NOMO-1 treated with dmso at 0.1 percent for 144 hours (cell line): ENCODE measurements at regions not wholly inside any gene's neighbourhood (a gene's known extent, or its start where the extent isn't known, plus 50 kb on each side); places are given as distances from the start of the nearest gene placed in this dataset.
A peak's percentile ranks its signal among the peaks of the same experiment; 100 is the strongest.
"Not testable (repeated sequence)": the region's sequence is repeated elsewhere in the genome, so short reads cannot be mapped to it uniquely, and the experiment has no call there.

Experiments
- DNase-seq: peaks from one replicate; lab custom pipeline; 2025; ENCODE audit not compliant: unreplicated experiment; lab: John Stamatoyannopoulos, UW

DNA sequence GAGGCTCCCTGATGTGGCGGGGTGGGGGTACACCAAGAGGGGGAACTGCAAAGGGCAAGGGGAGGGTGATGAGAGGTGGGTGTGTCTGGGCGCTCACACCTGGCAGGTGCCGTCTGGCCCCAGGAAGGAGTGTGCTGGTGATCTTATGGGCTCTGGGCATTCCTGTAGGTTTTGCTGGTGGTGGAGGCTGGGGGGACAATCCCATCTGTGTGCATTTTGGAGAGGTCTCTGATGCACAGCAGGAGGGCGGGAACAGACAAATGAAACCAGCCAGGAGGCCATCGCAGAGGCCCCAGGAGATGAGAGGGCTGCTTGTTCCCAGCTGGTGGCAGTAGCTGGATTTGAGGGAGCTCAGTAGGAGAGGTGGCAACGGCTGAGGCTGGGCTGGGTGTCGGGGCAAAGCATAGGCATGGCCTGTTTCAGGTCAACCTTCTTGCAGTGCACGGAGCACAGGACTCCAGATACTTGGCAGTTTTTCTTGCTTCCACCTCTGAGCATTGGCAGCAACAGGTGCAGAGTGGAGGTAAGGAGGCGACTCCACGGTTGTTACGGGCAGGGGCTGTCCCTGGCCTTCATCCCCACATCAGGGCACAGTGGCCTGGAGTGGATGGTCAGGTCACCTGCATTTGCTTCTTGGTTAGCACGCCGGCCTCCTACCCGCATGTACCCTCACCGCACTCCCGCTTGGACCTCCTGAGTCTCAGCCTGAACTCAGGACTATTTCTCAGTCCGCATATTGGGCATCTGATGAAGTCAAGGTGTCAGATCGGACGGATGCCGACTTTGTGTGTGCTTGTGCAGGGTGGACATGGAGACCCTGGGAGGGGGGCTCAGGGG lies 194.2 kb upstream of the HDAC4 start:
- DNase-seq: no peak

DNA sequence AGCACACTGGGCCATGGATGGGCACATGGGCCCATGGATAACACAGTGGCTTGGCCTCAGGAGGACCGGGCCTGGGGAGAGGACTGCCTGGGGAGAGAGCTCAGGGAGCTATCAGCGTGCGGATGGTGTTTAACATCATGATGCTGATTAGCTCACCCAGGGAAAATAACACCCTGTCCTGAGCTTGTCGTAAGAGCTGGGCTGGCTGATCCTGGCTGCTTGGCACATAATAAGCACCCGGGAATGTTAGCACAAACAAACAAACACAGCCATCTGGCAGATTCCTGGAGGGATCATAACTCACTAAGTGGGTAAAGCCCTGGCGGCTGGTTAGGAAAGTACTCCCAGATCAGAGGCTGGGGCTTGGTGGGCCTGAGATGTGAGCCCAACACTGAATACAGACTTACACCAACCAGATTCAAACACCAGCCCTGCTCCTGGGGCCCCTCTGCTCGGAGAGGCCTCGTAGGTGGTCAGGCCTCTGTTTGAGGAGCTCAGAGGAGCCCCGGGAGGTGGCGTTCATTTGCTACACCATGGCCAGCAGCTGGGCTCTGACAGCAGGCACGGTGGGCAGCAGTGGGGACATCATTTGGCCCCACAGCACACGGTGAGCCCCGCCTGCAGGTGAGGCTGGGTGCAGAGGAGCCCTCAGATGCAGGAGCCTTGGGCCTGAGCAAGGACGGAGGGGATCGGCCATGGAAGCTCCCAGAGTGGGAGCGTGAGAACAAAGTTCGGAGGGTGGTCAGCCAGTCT lies 193.4 kb upstream of the HDAC4 start:
- DNase-seq: no peak

- DNase-seq: no peak
Observed at GRCh38 chr2:239593455-239593854, 192.6 kb upstream of the HDAC4 start.

DNA sequence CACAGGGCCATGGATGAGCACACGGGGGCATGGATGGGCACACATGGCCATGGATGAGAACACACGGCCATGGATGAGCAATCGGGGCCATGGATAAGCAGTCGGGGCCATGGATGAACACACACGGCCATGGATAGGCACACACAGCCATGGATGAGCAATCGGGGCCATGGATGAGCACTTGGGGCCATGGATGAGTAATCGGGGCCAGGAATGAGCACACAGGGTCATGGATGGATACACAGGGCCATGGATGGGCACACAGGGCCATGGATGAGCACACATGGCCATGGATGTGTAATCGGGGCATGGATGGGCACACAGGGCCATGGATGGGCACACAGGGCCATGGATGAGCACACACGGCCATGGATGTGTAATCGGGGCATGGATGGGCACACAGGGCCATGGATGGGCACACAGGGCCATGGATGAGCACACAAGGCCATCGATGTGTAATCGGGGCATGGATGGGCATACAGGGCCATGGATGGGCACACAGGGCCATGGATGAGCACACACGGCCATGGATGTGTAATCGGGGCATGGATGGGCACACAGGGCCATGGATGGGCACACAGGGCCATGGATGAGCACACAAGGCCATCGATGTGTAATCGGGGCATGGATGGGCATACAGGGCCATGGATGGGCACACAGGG lies 191.9 kb upstream of the HDAC4 start:
- DNase-seq: not testable (repeated sequence)

GRCh38 chr2:239590995-239591915 lies 190.4 kb upstream of the HDAC4 start:
- DNase-seq: no peak

- DNase-seq: no peak
Observed at GRCh38 chr2:239590276-239590675, 189.5 kb upstream of the HDAC4 start.

DNA sequence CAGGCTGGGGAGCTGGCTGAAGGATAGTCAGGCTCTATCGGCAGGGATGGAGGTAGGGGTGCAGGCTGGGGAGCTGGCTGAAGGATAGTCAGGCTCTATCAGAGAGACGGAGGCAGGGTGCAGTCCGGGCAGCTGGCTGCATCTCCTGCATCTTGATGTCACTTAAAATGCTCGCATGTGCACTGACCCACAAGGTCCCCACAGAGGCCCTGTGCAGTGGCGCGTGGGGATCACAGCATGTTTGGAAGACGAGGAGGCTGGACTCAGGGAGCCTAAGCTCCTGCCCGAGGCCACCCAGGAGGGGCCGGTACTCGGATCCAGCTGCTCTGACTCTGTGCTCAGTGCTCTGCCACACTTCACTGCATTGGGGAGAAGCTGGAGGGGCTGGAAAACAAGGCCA lies 189.0 kb upstream of the HDAC4 start:
- DNase-seq: no peak

GRCh38 chr2:239589270-239589825 lies 188.5 kb upstream of the HDAC4 start:
- no peak for DNase-seq

GRCh38 chr2:239588451-239589269 lies 187.8 kb upstream of the HDAC4 start:
- DNase-seq: no peak

DNA sequence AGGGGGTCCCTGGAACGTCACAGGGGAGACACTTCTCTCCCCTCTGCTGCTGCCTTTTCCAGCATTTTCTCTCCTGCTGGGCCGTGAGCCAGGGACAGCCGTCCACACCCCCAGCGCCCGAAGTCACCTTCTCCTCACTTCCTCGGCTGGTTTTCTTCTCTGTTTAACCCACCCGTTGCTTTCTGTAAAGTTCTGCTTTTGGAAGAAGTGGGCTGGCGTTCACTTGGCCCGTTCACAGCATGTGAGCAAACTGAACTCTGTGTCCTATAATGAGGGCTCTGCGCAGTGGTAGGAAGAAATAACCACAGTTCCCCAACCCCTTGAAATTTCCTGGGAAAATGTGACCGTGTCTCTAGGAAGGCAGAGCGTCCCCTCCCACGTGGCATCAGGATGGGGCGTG lies 187.0 kb upstream of the HDAC4 start:
- peak; percentile 6 for DNase-seq

DNA sequence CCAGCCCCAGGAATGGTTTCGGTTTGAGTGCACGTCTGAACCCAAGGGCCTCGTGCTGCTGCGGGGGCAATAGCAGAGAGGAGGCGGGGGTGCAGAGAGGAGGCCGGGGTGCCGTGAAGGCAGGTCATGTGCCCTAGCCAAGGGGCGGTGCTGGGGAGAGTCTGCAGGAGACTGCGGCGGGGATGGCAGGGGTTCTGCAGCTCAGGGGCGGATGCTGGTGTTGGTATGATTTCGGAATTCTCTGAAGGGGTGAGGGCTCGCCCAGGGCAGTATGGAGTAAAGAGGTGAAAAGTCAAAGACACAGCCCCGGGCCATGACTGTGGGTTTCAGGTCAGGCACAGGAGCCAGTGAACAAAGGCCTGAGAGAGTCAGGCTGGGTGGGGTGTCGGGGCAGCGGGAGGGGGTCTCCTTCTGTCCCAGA lies 186.5 kb upstream of the HDAC4 start:
- no peak for DNase-seq

- no peak for DNase-seq
Observed at GRCh38 chr2:239586651-239587310, 186.0 kb upstream of the HDAC4 start.

GRCh38 chr2:239585422-239585821 lies 184.6 kb upstream of the HDAC4 start:
- no peak for DNase-seq

DNA sequence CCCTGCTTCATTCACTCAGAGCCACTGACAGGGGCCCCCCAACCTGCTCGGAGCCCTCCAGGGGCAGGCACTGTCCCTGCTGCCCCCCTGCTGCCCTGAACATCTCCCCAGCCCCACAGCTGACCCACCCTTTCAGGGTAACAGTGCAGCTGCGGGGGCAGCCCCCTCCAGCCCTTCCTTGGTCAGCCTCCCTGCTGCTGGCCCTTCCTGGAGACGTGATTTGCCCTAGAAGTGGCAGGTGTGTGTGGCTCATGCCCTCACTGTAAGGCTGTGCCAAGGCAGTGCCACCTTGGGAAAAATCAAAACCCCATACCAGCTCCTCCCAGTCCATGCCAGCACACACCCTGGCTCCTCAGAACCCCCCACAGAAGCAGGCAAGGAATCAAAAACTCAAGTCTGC lies 184.2 kb upstream of the HDAC4 start:
- DNase-seq: no peak

DNA sequence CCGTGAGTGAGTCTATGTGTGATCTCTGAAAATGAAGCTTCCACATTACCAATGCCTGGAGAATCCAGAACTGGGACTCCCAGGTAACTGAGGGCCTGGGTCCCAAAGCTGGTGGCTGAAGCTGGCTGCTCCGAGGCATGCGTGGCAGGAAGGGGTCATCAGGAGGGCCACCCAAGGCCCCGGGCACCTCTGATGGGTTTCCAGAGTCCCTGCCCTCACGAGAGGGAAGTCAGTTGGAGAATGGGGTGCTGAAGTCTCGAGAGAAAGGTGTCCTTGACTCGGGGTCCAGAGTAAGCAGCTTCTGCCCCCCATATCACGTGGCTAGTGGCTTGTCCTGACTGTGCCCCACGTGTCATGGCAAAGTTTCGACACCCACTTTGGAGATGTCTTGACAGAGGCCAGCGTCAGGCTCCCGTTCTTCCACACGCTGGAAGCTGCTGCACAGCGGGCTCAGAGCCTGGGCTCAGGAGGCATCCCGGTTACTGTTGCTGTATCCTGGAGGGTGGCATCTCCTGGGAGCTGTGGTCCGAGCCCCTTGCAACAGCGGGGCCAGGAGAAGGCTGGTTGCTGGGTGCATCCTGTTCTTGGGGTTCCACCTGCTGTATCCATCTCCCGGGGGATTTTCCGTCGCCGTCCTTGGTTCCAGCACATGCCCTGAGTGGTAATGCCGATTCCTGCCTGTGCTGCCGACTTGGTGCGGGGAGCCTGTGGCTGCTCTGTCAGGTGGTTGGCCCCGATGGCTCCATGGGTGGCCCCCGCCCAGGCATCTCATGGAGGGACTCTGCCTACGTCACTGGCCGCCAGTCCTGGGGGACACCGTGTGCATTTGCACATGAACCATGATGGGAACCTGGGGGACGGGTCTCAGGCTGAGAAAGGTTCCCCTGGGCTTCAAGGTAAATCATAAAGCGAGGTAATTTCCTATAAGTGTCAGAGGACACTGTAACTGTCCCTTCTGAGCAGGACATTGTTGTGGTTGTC lies 183.3 kb upstream of the HDAC4 start:
- DNase-seq: no peak

- DNase-seq: no peak
Observed at GRCh38 chr2:239583171-239583878, 182.5 kb upstream of the HDAC4 start.

DNA sequence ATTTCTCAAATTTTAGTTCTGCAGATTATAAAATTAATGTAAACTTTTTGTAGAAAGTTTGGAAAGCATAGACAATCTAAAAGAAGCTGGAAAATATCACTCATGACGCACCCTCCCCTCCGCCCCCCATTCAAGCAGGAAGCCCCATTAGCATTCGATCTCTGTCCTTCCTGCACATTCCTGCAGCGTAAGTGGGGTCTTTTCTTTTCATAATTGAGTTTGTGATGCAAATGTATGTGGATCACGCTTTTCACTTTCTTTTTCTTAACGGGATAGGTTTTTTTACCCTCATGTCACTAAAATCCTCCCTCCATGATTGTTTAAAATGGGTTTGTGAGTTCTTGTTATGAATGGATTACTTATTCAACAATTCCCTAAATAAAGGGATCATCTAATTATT lies 181.7 kb upstream of the HDAC4 start:
- no peak for DNase-seq
